Stimulated activated CD4-positive, alpha-beta T cell treated with anti-CD3 and anti-CD28 coated beads, Interleukin-12 subunit alpha, Interleukin-12 subunit beta, amount 100 ng/mL, for 4 hours (primary cell): ENCODE measurements at regions not wholly inside any gene's neighbourhood (a gene's known extent, or its start where the extent isn't known, plus 50 kb on each side); places are given as distances from the start of the nearest gene placed in this dataset.
"Not testable (repeated sequence)": the region's sequence is repeated elsewhere in the genome, so short reads cannot be mapped to it uniquely, and the experiment has no call there.

Source experiments
- DNase-seq: peaks from one replicate; pipeline ENCODE4 v3.0.0-alpha.2; 2020

DNA sequence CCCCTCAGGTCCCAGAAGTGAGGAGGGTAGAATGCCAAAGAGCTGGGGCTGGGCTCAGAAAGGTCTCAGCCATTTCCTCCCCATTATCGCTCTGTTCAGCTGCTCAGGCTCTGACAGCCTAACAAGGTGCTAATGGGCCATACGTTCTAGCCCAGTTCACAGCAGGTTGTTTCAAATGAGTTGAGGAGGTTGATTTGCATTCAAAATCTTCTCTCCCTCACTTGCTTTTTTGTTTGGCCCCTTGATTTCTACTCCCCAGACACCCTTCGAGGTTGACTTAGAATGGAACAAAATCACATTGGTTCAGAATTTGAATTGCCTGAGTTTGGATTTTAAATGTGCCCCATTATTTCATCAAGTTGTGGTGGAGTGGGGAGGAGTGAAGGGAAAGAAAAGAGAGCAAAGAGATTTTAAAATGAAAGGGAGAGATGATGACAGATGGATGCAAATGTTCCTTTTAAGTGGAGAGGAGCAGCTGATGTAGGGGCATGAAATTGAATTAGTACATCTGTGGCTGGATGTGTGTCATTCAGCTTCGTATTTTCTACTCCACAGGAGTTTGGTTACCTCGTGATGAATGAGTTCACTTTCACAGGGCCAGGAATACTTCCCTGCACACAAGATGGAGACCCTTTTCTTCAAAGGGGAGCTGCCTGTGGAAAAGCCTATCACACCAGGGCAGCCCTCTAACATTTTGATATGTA lies 425.8 kb upstream of the CAMK1G start:
- no peak for DNase-seq

- DNase-seq, result no peak
Observed at GRCh38 chr1:209158851-209159250, 424.7 kb upstream of the CAMK1G start.

DNA sequence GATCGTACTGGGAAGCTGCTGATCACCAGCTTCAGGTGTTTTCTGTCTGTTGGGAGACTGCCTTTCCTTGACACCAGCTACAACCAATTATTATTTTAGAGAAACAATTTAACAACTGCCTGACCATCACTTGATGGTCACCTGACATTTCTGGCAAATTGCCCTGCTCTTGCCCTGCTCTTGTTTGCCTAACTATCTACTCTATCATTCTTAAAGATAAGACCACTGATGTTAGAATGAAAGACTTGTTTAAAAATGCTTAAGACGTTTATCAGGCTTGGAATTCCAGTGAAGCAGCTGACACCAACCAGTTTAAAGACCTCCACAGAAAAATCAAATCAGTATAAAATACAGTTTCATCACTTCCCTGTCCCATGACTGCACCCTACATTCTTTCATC lies 423.3 kb upstream of the CAMK1G start:
- DNase-seq, result no peak

- DNase-seq, result no peak
Observed at GRCh38 chr1:209162651-209163050, 420.9 kb upstream of the CAMK1G start.

GRCh38 chr1:209168204-209168603 lies 415.3 kb upstream of the CAMK1G start:
- DNase-seq, result no peak

DNA sequence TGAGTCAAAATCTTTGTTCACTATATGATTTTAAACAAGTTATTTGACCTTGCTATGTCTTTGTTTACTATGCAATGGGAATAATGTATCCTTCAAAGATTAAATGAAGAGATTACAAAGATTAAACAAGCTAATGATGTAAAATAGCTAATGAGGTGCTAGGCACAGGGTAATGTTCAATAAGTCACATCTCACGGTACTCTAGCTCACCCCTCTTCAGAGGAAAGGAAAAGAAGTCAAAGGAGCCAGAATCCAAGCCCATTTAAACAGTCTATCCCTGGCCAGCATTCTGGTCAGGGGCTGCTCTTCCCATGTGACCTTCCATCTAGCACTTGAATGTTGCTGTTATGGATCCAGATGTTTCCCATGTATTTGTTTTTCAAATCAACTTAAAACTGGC lies 412.4 kb upstream of the CAMK1G start:
- DNase-seq, result no peak

GRCh38 chr1:209172286-209172685 lies 411.2 kb upstream of the CAMK1G start:
- DNase-seq, result no peak

DNA sequence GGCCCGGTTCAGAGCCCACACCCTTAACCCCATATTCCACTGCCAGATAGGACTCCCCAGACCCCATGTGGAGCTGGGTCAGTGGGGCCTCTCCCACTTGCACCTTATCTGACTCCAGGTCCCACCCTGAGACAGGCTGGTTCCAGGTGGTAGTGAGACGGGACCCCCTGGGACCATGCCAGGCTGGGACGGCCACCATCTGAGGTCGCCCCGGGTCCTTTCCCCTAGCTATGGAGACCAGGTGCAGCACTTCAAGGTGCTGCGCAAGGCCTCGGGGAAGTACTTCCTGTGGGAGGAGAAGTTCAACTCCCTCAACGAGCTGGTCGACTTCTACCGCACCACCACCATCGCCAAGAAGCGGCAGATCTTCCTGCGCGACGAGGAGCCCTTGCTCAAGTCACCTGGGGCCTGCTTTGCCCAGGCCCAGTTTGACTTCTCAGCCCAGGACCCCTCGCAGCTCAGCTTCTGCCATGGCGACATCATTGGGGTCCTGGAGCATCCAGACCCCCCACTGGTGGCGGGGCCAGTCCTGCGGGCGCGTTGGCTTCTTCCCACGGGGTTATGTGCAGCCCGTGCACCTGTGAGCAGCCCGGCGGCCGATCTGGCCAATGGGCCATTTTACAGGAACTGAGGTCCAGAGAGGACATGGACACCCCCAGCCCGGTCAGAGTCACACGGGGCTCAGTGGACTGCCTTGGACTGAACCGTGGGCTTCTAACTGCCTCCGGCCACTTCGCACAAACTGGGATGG lies 410.5 kb upstream of the CAMK1G start:
- not testable (repeated sequence) for DNase-seq

DNA sequence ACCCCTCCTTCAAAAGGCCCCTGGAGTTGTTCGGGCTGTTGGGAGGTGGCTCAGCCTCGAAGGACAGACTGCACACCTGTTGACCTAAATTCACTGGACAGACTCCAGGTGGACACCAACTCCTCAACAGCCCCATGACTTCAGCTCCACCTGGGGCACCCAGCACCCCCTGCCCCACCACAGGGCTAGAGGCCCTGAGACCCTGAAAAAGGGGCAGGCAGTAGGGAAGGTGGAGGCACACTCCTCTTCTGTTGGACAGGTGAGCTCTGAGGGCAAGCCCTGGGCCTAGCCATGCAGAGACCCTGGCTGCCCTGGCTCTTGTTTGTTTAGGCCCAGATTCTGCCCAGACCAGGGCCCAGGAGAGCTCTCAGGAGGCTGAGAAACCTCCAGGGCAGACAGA lies 409.7 kb upstream of the CAMK1G start:
- not testable (repeated sequence) for DNase-seq

GRCh38 chr1:209176866-209177430 lies 406.6 kb upstream of the CAMK1G start:
- DNase-seq, result no peak

GRCh38 chr1:209183195-209183594 lies 400.3 kb upstream of the CAMK1G start:
- DNase-seq, result no peak

DNA sequence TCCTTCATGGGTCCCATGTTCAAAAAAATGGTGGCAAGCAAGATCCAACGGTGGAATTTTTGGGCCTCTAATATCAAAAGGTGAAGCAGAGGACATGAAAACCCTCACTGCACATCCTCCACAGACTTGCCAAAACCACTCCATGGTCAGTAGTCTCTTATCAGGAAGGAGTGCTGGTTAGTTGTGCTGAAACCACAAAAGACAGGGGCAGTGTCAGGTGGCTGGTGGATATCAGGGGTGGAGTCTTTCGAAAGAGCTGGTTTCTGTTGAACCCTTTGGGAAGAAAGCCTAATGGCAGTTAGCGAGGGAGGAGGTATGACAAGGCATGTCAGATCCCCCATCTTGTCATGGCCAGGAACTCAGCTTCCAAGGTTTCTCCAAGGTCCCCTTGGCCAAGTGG lies 395.9 kb upstream of the CAMK1G start:
- DNase-seq, result no peak

- DNase-seq, result no peak
Observed at GRCh38 chr1:209190591-209191261, 392.8 kb upstream of the CAMK1G start.

- no peak for DNase-seq
Observed at GRCh38 chr1:209191262-209191634, 392.3 kb upstream of the CAMK1G start.

DNA sequence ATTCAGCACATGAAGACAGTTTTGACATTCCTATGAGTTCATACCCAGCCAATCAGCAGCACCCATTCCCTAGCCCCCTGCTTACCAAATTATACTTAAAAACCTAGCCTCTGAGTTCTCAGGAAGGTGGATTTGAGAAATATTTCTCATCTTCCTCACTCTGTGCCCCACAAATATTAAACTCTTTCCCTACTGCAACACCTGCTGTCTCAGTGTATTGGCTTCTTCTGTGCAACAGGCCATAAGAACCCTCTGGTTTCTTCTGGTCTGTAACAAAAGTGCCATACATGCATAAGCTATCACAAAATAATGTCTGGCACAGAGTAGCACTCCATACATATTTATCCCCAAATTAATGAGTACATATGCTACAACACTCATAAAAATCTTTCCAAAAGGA lies 387.4 kb upstream of the CAMK1G start:
- no peak for DNase-seq

- DNase-seq, result no peak
Observed at GRCh38 chr1:209198961-209199750, 384.4 kb upstream of the CAMK1G start.

DNA sequence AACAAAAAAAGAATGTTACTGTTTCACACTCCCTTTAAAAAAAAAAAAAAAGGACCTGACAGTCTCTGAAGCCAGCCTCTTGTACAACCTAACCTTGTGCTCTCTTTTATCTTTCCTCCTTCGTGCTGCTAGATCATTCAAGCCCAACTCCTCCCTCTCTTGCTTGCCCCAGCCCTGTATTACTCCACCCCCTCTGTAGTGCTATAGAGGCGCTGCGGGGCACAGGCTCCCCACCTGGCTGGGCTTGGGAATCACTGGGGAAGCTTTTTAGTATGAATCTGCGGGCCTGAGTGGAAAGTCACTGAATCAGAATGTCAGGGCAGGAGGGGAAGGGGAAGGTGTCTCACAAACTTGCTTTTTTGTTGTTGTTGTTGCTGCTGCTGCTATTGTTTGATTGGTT lies 383.7 kb upstream of the CAMK1G start:
- no peak for DNase-seq

GRCh38 chr1:209202321-209202720 lies 381.2 kb upstream of the CAMK1G start:
- not testable (repeated sequence) for DNase-seq

- no peak for DNase-seq
Observed at GRCh38 chr1:209202830-209203532, 380.5 kb upstream of the CAMK1G start.

DNA sequence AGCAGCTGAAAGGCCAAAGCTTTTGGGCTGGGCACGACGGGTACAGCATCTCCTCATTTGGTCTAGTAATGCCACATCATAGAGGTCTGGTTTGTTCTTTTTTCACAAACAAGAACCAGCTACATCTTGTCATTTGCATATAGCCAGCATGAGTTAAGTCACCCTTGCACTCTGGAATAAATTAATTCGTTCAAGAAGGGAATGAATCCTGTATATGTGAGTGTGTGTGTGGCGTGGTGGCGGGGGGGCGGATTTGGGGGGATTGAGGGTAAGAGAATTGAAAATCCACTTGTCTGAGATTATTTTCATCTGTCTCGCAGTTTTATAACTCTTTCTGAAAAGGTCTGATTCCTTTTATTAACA lies 380.0 kb upstream of the CAMK1G start:
- no peak for DNase-seq

GRCh38 chr1:209205039-209205438 lies 378.5 kb upstream of the CAMK1G start:
- no peak for DNase-seq

DNA sequence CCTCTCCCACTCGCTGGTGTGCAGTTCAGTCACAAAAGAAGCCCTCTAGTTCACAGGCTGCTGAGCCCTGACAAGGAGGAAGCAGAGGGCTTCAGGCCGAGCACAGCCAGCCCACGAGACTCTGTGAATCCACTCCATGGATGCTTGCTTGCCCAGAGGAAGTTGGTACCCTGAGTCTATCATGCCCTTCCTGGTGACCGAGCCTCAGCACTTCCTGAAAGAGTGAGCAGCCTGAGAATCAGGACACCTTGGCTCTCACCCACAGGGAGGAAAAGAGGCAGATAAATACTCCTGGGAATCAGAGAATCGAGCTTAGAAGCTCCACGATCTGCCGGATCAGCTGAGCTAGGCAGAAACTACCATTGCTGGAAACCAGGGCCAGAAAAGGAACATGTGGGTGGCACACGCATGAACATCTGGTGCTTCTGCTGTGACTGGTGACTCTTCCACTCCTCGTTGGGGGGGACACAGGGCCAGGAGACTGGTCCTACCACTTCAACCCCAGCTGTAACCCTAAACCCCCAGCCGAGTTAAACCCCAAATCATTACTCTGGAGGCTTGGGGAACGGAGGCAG lies 376.3 kb upstream of the CAMK1G start:
- DNase-seq, result no peak
